MM.1S (cell line): ENCODE measurements at regions not wholly inside any gene's neighbourhood (a gene's known extent, or its start where the extent isn't known, plus 50 kb on each side); places are given as distances from the start of the nearest gene placed in this dataset.

Experiments
- DNase-seq: peaks from one replicate; pipeline ENCODE4 v3.0.0-alpha.2; 2015
- H2AFZ ChIP-seq: fragments of 300-600 bp; sonication (generic); 2 replicates; pipeline ENCODE4 v1.6.0; 2016; ENCODE audit warnings: antibody characterized with exemption, low read length
- H3F3A ChIP-seq: fragments of 300-600 bp; sonication (generic); 2 replicates; pipeline ENCODE4 v1.6.1; 2016; ENCODE audit warnings: mild to moderate bottlenecking, antibody characterized with exemption, low read length, moderate library complexity, mixed read lengths; ENCODE audit not compliant: insufficient read depth
- H3K27ac ChIP-seq: fragments of 300-600 bp; sonication (generic); 2 replicates; pipeline ENCODE4 v1.5.1; 2016; ENCODE audit warnings: mild to moderate bottlenecking, low read length
- H3K27me3 ChIP-seq: fragments of 300-600 bp; sonication (generic); replicated peaks from 2 replicates; pipeline ENCODE4 v1.6.0; 2016; ENCODE audit warnings: low read length; ENCODE audit not compliant: insufficient read depth
- H3K36me3 ChIP-seq: fragments of 300-600 bp; sonication (generic); replicated peaks from 2 replicates; pipeline ENCODE4 v1.6.1; 2016; ENCODE audit warnings: mild to moderate bottlenecking, low read length, mixed read lengths; ENCODE audit not compliant: insufficient read depth
- H3K4me1 ChIP-seq: fragments of 300-600 bp; sonication (generic); 2 replicates; pipeline ENCODE4 v1.6.1; 2016; ENCODE audit warnings: low read length, mixed read lengths
- H3K4me2 ChIP-seq: fragments of 300-600 bp; sonication (generic); 2 replicates; pipeline ENCODE4 v1.6.0; 2016; ENCODE audit warnings: low read depth, low read length
- H3K4me3 ChIP-seq: fragments of 300-600 bp; sonication (generic); 2 replicates; pipeline ENCODE4 v1.5.1; 2016; ENCODE audit warnings: low read length, mixed read lengths
- H3K79me2 ChIP-seq: fragments of 300-600 bp; sonication (generic); 2 replicates; pipeline ENCODE4 v1.6.1; 2016; ENCODE audit warnings: mixed run types, low read length, mixed read lengths
- H3K9ac ChIP-seq: fragments of 300-600 bp; sonication (generic); 2 replicates; pipeline ENCODE4 v1.6.1; 2016; ENCODE audit warnings: low read length, mixed read lengths
- H3K9me2 ChIP-seq: fragments of 300-600 bp; sonication (generic); replicated peaks from 2 replicates; pipeline ENCODE4 v1.6.1; 2016; ENCODE audit warnings: mild to moderate bottlenecking, low read length, mixed read lengths; ENCODE audit not compliant: insufficient read depth
- H3K9me3 ChIP-seq: fragments of 300-600 bp; sonication (generic); replicated peaks from 2 replicates; pipeline ENCODE4 v1.6.1; 2016; ENCODE audit warnings: mild to moderate bottlenecking, low read length, mixed read lengths; ENCODE audit not compliant: insufficient read depth
- H4K20me1 ChIP-seq: fragments of 300-600 bp; sonication (generic); 2 replicates; pipeline ENCODE4 v1.6.1; 2016; ENCODE audit warnings: mild to moderate bottlenecking, low read length, moderate library complexity, mixed read lengths; ENCODE audit not compliant: insufficient read depth
- CTCF ChIP-seq: fragments of 300-600 bp; sonication (generic); IDR thresholded peaks from 2 replicates; pipeline ENCODE4 v1.5.1; 2016; ENCODE audit warnings: antibody characterized with exemption, low read length, mixed read lengths
- EZH2 ChIP-seq: fragments of 300-600 bp; sonication (generic); optimal IDR thresholded peaks from 2 replicates; pipeline ENCODE3; 2017; ENCODE audit warnings: low read depth, mild to moderate bottlenecking, antibody characterized with exemption, low read length, mixed read lengths
- EZH2phosphoT487 ChIP-seq: fragments of 300-600 bp; sonication (generic); IDR thresholded peaks from 2 replicates; pipeline ENCODE4 v1.6.1; 2018; ENCODE audit warnings: antibody characterized with exemption, low read length

GRCh38 chr10:32120147-32120546 is 63.9 kb upstream of the KIF5B start:
- H3K4me2 ChIP-seq = no peak overlapping the region
- DNase-seq = no peak
- no peaks in the 10 kb centered on the region for H3K9me3 ChIP-seq
- no peak overlapping the region for H3K4me3 ChIP-seq
- no peak overlapping the region for H3K9ac ChIP-seq
- H4K20me1 ChIP-seq = no peaks in the 10 kb centered on the region
- H3K9me2 ChIP-seq = no peaks in the 10 kb centered on the region
- H3K36me3 ChIP-seq = no peaks in the 10 kb centered on the region
- no peak overlapping the region for H3K27ac ChIP-seq
- H3K79me2 ChIP-seq = no peaks in the 10 kb centered on the region
- no peaks in the 10 kb centered on the region for H3K4me1 ChIP-seq
- H2AFZ ChIP-seq = no peak overlapping the region
- TF ChIP-seq CTCF (no peak), EZH2 (no peak), EZH2phosphoT487 (no peak)
- no peaks in the 10 kb centered on the region for H3F3A ChIP-seq
- H3K27me3 ChIP-seq = no peaks in the 10 kb centered on the region

GRCh38 chr10:32114508-32114907 is 58.3 kb upstream of the KIF5B start:
- H3K27me3 ChIP-seq = no peaks in the 10 kb centered on the region
- no peaks in the 10 kb centered on the region for H3F3A ChIP-seq
- DNase-seq = no peak
- no peaks in the 10 kb centered on the region for H3K9me3 ChIP-seq
- H3K27ac ChIP-seq = no peak overlapping the region
- TF ChIP-seq CTCF = no peak
- no peak for TF ChIP-seq EZH2phosphoT487
- TF ChIP-seq EZH2 = no peak
- H3K4me2 ChIP-seq = no peak overlapping the region
- H3K4me3 ChIP-seq = no peak overlapping the region
- no peaks in the 10 kb centered on the region for H3K36me3 ChIP-seq
- H3K79me2 ChIP-seq = no peaks in the 10 kb centered on the region
- H4K20me1 ChIP-seq = no peaks in the 10 kb centered on the region
- no peak overlapping the region for H2AFZ ChIP-seq
- H3K9me2 ChIP-seq = no peaks in the 10 kb centered on the region
- no peaks in the 10 kb centered on the region for H3K4me1 ChIP-seq
- H3K9ac ChIP-seq = no peak overlapping the region

GRCh38 chr10:32112055-32112454 is 55.8 kb upstream of the KIF5B start:
- Histone ChIP-seq H3K9me3 (no peaks in the 10 kb centered on the region), H2AFZ (no peak overlapping the region), H3K4me3 (no peak overlapping the region), H3K79me2 (no peaks in the 10 kb centered on the region), H3K27ac (no peak overlapping the region), H3K4me1 (no peaks in the 10 kb centered on the region), H3K9ac (no peak overlapping the region), H3F3A (no peaks in the 10 kb centered on the region), H3K4me2 (no peak overlapping the region), H4K20me1 (no peaks in the 10 kb centered on the region), H3K9me2 (no peaks in the 10 kb centered on the region), H3K27me3 (no peaks in the 10 kb centered on the region), H3K36me3 (no peaks in the 10 kb centered on the region)
- TF ChIP-seq EZH2phosphoT487 = no peak
- TF ChIP-seq EZH2 = no peak
- TF ChIP-seq CTCF = no peak
- no peak for DNase-seq
